Cardiac fibroblast (primary cell): ENCODE measurements at regions not wholly inside any gene's neighbourhood (a gene's known extent, or its start where the extent isn't known, plus 50 kb on each side); places are given as distances from the start of the nearest gene placed in this dataset.
"Not testable (repeated sequence)": the region's sequence is repeated elsewhere in the genome, so short reads cannot be mapped to it uniquely, and the experiment has no call there.

ENCODE experiments used
- DNase-seq, 2 donors: peaks; one replicate each; pipeline versions ENCODE4 v3.0.0 to v3.0.0-alpha.2; 2010; ENCODE audit warnings: low read depth in 2 of 2
- H3K4me3 ChIP-seq, 2 donors: replicated peaks in 1 of 2; 1 replicate in 1 of 2; 2 replicates in 1 of 2; pipeline ENCODE4 v1.5.1; 2011; ENCODE audit warnings: low read depth in 2 of 2, low read length in 2 of 2, mild to moderate bottlenecking in 2 of 2, moderate library complexity in 1 of 2
- CTCF ChIP-seq: IDR thresholded peaks from one replicate; pipeline ENCODE4 v1.5.1; 2011; ENCODE audit warnings: low read depth, mild to moderate bottlenecking, low read length, inconsistent platforms

- TF ChIP-seq CTCF: no peak
- no peak overlapping the region for H3K4me3 ChIP-seq
- no peak for DNase-seq
These were observed 386.5 kb upstream of the TPM1 start for GRCh38 chr15:62656071-62656470.

GRCh38 chr15:62657501-62657900, 385.0 kb upstream of the TPM1 start:
- not testable (repeated sequence) for H3K4me3 ChIP-seq, DNase-seq

GRCh38 chr15:62658498-62658897, 384.0 kb upstream of the TPM1 start:
- TF ChIP-seq CTCF: no peak
- H3K4me3 ChIP-seq: no peak overlapping the region
- peak in 1 of 2 donors; percentile 19 for DNase-seq

GRCh38 chr15:62663547-62663946, 379.0 kb upstream of the TPM1 start:
- H3K4me3 ChIP-seq: no peak overlapping the region

GRCh38 chr15:62665449-62665848, 377.1 kb upstream of the TPM1 start:
- H3K4me3 ChIP-seq: no peak overlapping the region
- peak; percentile 70 to 89 for DNase-seq
- no peak for TF ChIP-seq CTCF

More at GRCh38 chr15:62663547-62663946, 379.0 kb upstream of the TPM1 start:
- no peak for DNase-seq
- TF ChIP-seq CTCF: no peak

- no peak overlapping the region for H3K4me3 ChIP-seq
- no peak for TF ChIP-seq CTCF
- no peak for DNase-seq
These were observed 376.5 kb upstream of the TPM1 start for GRCh38 chr15:62666046-62666445.

GRCh38 chr15:62672268-62672667, 370.3 kb upstream of the TPM1 start:
- peak; percentile 5 to 31 for DNase-seq
- no peak for TF ChIP-seq CTCF
- no peak overlapping the region for H3K4me3 ChIP-seq
